ENCODE measurements at regions not wholly inside any gene's neighbourhood (a gene's known extent, or its start where the extent isn't known, plus 50 kb on each side); places are given as distances from the start of the nearest gene placed in this dataset.

- DNase-seq (ENCODE audit: low spot score in 2 of 2), result no peak
- 76 to 77% methylated on average over 3 of the region's 3 CpGs for WGBS, 2 donors
- TF ChIP-seq CTCF (IDR thresholded peaks at IDR 0.05), result no peak
- TF ChIP-seq POLR2A (IDR thresholded peaks at IDR 0.05), result no peak
- intact Hi-C loops (cut with DNase I; ENCODE audit: low total_unique reads), result no loop called here
- H3K4me3 ChIP-seq (ENCODE audit: low read depth, poor library complexity, severe bottlenecking), result no peak overlapping the region
These were observed 104.3 kb downstream of the AXIN2 start for GRCh38 chr17:65457183-65457582.

- no peak for DNase-seq (ENCODE audit: low spot score in 2 of 2)
- 73 to 79% methylated on average over 7 of the region's 7 CpGs for WGBS, 2 donors
- intact Hi-C loops (cut with DNase I; ENCODE audit: low total_unique reads), result no loop called here
- TF ChIP-seq CTCF (IDR thresholded peaks at IDR 0.05) (no peak), POLR2A (IDR thresholded peaks at IDR 0.05) (no peak)
- no peak overlapping the region for H3K4me3 ChIP-seq (ENCODE audit: low read depth, poor library complexity, severe bottlenecking)
These were observed 104.9 kb downstream of the AXIN2 start for GRCh38 chr17:65456368-65457151.

- 43 to 49% methylated on average over 7 of the region's 7 CpGs for WGBS, 2 donors
- intact Hi-C loops (cut with DNase I; ENCODE audit: low total_unique reads), result no loop called here
- no peak for DNase-seq (ENCODE audit: low spot score in 2 of 2)
- no peak for TF ChIP-seq POLR2A (IDR thresholded peaks at IDR 0.05)
- TF ChIP-seq CTCF (IDR thresholded peaks at IDR 0.05), result no peak
- H3K4me3 ChIP-seq (ENCODE audit: low read depth, poor library complexity, severe bottlenecking), result no peak overlapping the region
These were observed 105.5 kb downstream of the AXIN2 start for GRCh38 chr17:65455972-65456343.

GRCh38 chr17:65455154-65455971, 106.1 kb downstream of the AXIN2 start:
- no peak for DNase-seq (ENCODE audit: low spot score in 2 of 2)
- TF ChIP-seq POLR2A (IDR thresholded peaks at IDR 0.05) (no peak), CTCF (IDR thresholded peaks at IDR 0.05) (no peak)
- intact Hi-C loops (cut with DNase I; ENCODE audit: low total_unique reads), result no loop called here
- no peak overlapping the region for H3K4me3 ChIP-seq (ENCODE audit: low read depth, poor library complexity, severe bottlenecking)
- WGBS, 2 donors, result 85 to 86% methylated on average over 11 of the region's 11 CpGs

GRCh38 chr17:65453204-65453931, 108.1 kb downstream of the AXIN2 start:
- intact Hi-C loops (cut with DNase I; ENCODE audit: low total_unique reads), result no loop called here
- DNase-seq (ENCODE audit: low spot score in 2 of 2), result no peak
- WGBS, 2 donors, result 77 to 82% methylated on average over 4 of the region's 4 CpGs
- TF ChIP-seq POLR2A (IDR thresholded peaks at IDR 0.05), result no peak
- no peak for TF ChIP-seq CTCF (IDR thresholded peaks at IDR 0.05)
- H3K4me3 ChIP-seq (ENCODE audit: low read depth, poor library complexity, severe bottlenecking), result no peak overlapping the region
